DLD1 (cell line): ENCODE measurements at regions not wholly inside any gene's neighbourhood (a gene's known extent, or its start where the extent isn't known, plus 50 kb on each side); places are given as distances from the start of the nearest gene placed in this dataset.

Source experiments
- in situ Hi-C: cut with HindIII; loops from 2 replicates; pipeline ENCODE4 v1.10.0; 2017; ENCODE audit warnings: low sequenced_read_pairs

DNA sequence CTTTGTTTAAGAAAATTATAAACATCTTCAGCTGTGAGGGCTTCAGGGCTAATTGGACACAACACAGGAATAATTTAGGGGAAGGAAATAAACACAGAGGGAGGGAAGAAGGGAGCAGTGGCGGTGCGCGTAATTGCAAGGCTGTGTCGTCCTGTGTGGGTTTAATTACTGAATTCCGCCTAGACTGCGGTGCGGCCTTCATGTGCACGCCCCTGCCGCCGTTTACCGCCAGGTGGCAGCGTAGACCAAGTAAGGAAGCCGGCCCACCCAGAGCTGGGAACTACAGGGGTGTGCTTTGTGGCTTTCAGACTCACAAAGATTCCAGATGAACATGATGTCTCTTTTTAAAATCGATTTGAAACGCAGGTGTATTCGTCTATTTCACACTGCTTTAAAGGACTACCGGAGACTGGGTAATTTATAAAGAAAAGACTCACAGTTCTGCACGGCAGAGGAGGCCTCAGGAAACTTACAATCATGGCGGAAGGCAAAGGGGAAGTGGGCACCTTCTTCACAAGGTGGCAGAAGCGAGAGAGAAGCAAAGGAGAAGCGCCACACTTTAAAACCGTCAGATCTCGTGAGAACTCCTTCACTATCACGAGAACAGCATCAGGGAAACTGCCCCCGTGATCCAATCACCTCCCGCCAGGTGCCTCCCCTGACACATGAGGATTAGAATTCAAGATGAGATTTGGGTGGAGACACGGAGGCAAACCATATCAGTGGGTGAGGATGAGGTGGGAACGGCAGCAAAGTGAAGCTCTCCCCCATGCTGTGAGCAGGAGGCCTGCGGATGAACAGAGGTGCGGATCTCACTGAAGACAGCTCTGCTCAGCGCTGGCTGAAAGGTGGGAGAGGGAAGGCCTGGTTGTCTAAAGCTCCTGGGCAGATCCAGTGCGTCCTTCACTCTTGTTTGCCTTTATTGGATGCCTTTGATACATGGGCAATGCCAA, 222.0 kb upstream of the PDE10A start:
- in situ Hi-C loops, result no loop called here

DNA sequence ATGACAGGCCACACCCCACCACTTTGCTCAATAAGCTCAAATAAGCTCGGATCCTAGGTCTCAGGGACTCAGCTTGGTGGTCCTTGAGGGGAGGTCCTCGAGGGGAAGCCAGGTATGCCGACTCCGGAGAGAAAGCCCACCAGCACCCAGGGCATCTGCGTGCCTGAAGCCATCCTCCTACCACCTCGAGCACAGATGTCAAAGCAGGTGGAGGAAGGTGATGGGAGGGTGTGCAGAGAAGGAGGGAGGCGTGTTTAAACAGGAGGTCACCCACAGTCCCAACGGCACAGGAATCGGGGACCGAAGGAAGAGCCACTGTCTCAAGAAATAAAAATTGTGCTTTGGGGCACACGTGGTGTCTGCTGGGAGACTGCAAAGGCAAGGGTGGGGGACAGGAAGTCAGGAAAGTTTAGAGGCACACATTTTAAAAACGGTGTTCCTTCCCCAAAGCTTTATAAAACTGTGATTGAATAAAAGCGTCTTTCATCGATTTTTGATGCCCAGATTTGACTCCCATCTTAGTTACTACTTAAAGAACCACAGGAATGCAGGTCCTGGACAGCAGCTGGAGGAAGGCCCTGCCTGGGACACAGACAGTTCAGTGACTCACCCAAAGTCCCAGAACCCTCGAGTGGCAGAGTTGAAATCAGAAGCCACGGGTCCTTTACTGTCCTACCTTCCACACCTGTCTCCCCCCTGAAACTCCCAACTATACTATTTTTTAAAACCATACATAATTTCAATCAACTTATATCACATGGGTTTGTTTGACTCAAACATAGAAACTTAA, 221.0 kb upstream of the PDE10A start:
- in situ Hi-C loops, result no loop called here

DNA sequence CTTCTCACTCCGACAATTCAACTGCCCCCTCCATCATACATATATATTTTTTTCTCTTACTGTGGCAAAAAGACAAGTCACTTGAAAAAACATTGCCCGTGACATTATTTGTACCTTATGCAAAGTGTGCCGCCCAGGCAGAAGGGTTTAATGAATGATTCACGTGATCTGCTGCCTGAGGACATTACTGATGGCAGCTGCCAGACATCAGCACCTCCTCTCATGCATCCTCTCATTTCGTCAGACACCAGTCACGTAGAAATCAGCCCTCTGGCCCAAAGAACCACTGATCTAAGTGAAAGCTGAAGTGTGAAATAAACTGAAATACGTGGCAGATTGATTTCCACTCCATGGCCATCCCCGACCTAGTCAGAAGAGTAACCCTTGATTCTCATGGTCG, 218.8 kb upstream of the PDE10A start:
- in situ Hi-C loops, result no loop called here

DNA sequence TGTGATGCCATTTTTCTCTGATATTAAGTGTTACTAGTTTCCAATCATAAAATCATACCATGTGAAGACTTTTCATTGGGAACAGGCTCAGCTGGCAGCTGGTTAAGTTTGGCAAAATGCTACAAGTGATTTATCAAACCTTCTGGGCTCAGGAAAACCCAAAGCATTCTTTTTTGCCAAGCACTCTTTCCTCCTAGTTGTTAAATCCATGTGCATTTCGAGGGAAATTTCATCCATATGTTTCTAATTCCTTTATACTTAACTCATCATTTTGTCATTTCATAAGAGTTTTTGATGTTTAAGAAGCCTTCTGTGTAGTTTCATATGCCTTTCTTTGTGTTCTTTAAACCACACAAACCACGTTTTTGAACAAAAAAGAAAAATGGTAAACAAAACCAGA, 217.6 kb upstream of the PDE10A start:
- in situ Hi-C loops, result no loop called here

DNA sequence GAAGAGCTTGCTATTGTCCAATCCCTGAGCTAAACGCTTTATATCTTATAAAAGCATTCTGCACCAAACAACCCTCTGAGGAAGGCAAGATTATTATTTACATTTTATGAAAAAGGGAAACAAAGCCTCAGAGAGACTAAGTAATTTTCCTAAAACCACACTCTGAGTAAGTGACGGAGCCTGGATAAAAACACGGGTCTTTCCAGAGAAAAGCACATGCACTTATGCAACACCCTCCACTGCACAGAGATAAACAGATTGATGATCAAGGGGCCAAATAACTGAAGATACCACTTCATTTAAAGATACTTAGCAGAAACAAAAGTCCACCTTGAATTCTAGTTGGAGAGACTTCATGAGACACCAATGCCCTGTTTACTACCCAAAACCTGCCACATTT, 214.7 kb upstream of the PDE10A start:
- in situ Hi-C loops, result loop anchor here (10.0 kb wide), 1 partner anchor 217 kb away; no protein-coding TSS in a partner anchor

DNA sequence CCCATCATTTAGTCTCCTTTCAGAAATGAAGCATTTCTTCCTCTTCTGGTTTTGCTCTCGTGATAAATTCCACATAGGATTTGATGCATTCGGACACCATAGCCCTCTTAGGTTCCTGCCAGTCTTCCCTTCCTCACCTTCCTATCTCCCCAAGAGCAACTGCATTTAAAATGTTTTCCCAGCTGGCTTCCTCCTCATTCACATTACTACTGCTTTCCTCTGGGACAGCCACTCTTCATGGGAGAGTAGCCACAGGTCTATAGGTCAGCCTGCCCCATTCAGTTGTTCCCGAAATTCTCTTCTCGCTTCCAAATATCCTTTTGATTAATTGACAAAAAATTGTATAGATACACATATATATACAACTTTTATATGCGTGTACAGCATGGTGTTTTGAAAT, 214.2 kb upstream of the PDE10A start:
- in situ Hi-C loops, result loop anchor here (10.0 kb wide), 1 partner anchor 218 kb away; no protein-coding TSS in a partner anchor

DNA sequence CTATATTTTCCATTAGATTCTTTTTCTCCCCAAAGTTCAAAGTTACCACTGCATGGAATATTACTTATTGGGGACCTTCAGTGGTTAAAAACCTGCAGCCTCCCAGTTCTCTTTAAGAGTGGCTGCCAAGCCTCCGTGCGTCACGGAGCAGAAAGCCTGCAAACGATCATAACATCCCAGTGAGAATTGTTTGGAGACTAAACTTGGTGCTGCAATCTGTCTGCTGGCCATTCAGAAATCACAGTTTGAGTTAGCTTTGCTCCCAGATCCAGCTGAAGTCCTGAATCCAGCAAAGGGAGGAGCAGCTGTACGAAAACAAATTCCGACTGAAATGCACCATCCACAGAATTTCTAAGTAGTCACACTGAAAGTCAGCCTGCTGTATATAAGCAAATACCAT, 213.5 kb upstream of the PDE10A start:
- in situ Hi-C loops, result loop anchor here (10.0 kb wide), 1 partner anchor 218 kb away; no protein-coding TSS in a partner anchor

DNA sequence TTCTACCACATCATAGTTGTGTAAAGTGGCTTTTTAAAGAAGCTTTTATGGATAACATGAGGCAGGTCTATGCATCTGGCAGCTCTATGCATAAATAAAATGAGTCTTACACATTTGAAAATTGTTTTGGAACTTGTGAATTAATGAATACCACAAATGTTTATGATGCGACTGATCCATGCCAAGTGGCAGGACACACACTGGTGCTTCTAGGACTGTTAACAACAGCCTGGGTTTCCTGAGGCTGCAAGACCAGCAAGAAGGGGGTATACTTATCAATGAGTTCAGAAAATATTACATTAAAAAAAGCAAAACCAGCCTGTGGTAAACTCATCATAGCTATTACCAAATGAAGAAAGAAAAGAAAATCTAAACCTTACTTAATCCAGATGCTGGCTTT, 212.9 kb upstream of the PDE10A start:
- in situ Hi-C loops, result loop anchor here (10.0 kb wide), 1 partner anchor 219 kb away; no protein-coding TSS in a partner anchor

DNA sequence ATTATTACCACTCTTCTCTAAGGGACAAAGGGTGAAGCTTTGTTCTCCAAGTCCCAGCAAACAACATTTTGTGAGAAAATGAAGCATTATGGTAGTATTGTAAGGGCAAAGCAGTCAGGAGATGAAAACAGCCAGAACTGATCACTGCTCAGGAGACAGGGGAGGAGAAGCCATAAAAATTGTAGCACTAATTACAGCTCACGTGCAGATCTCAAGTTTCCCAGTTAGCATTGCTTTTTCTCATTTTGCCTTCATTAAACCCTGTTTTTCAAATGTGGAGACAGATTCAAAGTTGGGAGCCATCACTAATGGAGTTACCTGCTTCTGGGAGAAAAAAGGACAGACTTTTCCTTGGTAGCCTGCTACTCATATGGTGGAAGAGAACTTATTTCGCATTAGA, 210.9 kb upstream of the PDE10A start:
- in situ Hi-C loops, result loop anchor here (10.0 kb wide), 1 partner anchor 221 kb away; no protein-coding TSS in a partner anchor

DNA sequence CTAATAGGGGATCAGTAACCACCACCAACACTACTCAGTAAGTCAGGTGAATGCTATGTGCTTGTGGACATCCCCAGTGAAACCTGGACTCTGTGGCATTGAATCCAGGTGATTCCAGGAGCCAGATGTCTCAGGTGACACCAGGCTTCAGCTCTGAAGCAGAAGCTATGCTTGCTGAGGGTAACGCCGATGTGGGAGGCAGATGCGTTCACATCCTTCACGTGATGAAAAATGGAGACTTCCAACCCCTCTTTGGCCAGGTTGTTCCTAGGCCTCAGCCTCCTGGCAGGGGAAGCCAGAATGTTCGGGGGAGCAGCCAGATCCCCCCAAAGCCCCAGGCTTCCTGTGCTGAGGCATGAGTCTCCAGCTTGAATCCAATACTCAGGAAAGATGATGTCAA, 209.8 kb upstream of the PDE10A start:
- in situ Hi-C loops, result loop anchor here (10.0 kb wide), 1 partner anchor 222 kb away; no protein-coding TSS in a partner anchor

DNA sequence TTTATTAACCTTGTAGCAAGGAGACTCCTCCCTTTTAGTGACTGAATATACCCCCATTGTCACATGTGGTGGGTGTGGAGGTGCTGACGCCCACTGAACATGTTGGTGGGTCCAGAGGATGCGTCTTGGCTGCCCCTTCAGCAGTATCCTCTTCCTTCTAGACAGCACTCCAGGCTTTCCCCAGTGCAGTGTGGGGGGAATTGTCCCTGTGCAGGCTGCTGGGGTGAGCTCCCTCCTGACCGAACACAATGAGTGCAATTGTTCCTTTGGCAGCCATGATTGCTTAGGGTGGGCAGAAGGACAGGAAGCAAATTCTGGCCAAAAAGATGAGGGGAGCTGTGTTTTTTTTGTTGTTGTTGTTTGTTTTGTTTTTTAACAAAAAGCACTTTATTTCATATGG, 209.3 kb upstream of the PDE10A start:
- in situ Hi-C loops, result loop anchor here (10.0 kb wide), 1 partner anchor 222 kb away; no protein-coding TSS in a partner anchor

DNA sequence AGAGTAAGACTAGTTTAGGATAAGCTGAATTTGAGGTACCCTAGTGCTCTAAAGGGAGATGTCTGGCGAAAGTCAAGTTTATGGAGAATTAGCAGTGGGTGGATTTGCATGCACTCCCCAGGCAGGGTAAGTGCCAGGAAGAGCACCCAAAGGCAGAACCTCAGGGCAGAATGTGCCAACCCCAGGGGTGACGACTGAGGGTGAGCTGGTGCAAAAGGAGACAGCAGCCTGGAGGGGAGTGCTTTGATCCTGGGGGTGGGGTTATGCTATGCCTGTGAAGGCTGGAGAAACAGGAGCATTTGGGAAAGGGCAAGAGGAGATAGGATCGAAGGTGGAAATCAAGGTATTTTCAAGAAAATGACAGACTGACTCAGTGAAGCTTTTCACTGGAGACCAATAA, 208.5 kb upstream of the PDE10A start:
- in situ Hi-C loops, result loop anchor here (10.0 kb wide), 1 partner anchor 223 kb away; no protein-coding TSS in a partner anchor

DNA sequence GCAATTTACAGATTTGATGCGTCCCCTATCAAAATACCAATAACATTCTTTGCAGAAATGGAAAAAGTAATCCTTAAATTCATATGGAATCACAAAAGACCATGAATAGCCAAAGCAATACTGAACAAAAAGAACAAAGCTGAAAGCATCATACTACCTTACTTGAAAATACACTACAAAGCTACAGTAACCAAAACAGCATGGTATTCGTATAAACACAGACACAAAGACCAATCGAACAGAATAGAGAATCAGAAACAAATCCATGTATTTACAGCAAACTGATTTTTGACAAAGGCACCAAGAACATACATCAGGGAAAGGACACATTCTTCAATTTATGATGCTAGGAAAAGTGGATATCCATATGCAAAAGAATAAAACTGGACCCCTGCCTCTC, 206.5 kb upstream of the PDE10A start:
- in situ Hi-C loops, result no loop called here

DNA sequence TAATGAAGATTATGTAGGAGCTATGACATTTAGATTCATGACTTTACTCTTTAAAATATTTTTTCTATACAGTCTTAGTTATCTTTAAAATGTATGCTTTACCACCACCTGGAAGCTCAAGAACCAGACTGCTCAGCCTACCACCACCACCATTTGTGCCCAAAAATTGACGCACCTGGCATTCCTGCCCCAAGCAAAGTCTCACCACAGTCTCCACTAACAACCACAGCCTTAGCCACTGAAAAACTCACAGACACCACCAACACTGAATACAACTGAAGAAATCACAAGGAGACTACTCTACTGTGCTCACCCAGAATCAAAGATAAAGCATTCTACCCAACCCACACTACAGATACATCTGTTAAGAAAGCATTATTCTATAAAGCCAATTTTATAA, 201.9 kb upstream of the PDE10A start:
- in situ Hi-C loops, result no loop called here

DNA sequence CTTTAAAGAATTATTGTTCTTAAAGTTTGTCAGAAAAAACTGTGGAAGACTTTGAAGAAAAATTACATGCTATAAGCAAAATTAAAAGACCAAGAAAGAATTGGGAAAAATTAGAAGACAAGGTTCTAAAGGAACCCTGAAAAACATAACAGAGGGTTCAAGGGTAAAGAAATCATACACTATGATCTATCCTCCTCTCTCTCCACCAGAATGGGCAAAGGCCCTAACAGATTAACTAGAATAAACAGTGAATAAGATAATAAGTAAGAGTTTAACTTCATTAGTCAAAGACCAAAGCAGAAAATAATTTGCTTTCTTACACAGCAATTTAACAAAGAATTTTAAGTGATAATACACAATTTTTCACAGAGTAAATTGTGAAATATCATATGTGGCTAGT, 201.2 kb upstream of the PDE10A start:
- in situ Hi-C loops, result no loop called here

DNA sequence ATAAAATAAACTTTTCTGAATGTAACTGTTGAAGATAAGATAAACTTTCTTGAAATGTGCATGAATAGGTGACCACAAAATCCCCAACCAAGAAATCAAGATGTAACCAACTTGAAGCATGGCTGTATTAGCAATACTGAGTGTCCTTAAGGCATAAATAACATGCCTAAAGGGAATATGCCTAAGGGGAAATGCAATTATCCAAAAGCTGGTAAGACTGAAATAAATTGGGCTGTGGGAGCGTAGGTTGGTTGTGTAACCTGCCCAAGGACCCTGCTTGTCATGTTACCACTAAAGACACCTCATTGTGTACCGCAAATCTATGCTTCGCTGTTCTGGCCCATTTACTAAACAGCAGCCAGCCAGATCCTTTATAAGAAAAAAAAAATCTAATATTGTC, 200.8 kb upstream of the PDE10A start:
- in situ Hi-C loops, result no loop called here

DNA sequence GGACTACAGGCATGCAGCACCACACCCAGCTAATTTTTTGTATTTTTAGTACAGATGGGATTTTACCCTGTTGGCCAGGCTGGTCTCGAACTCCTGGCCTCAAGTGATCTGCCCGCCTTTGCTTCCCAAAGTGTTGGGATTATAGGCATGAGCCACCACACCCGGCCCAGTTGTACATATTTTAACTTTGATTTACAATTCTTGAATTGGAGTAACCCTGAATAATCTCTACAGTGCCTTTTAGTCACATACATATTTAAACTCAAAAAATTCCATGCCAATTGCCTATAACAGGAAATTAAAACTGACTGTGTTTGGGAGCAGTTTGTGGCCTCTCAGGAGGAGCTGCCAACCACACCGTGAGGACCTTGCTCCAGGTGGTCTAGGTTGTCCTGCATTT, 199.8 kb upstream of the PDE10A start:
- in situ Hi-C loops, result no loop called here

DNA sequence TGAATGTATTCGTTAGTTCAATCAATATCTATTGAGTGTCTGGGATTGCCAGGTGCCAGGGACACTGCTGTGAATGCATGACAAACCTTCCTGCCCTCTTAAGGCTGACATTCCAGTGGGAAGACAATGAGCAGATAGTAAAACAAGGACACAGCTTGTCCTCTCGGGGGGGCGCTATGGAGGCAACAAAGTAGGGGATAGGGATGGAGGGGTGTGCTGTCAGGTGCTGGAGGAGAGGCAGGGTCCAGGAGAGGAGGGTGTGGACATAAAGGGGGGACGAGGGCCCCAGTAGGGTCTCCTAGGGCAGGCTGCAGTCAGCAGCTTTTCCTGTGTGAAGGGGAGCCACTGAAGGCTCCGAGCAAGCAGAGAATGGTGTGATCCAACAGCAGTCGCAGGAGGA, 198.2 kb upstream of the PDE10A start:
- in situ Hi-C loops, result no loop called here

DNA sequence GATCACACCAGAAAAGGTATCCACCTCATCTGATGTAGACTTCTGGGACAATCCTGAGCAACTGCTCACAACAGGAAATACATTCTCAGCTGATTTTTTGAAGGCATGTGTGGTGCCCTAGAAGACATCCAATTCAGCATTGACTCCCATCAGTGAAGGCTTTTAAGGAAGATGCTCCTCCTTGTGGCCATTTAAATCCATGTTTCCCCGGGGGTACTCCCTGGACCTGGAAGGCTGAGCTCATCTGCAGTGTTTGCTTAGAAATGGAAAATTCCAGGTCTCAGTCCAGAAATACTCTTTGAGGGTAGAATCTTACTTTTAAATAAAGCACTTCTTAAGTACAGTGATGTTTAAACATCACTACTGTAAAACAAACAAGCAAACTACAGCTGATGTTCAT, 195.5 kb upstream of the PDE10A start:
- in situ Hi-C loops, result no loop called here

DNA sequence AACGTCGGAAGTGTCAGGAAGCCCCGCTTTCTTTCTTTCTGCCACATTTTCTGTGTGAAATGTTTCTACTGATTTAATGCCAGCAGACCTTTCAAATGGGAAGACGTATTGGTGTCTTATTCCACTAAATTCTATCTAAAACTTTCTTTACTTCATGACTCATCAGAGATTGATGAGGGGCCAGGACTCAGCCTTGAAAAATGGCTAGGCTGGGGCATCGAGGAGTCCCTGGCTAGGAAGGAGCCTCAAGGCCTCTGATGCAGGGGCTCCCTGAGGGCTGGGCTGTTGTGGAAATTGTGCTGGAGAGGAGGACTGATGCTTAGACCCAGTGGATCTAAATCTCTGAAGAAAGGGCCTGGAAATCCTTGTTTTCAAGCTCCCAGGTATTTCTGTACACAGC, 192.8 kb upstream of the PDE10A start:
- in situ Hi-C loops, result no loop called here

DNA sequence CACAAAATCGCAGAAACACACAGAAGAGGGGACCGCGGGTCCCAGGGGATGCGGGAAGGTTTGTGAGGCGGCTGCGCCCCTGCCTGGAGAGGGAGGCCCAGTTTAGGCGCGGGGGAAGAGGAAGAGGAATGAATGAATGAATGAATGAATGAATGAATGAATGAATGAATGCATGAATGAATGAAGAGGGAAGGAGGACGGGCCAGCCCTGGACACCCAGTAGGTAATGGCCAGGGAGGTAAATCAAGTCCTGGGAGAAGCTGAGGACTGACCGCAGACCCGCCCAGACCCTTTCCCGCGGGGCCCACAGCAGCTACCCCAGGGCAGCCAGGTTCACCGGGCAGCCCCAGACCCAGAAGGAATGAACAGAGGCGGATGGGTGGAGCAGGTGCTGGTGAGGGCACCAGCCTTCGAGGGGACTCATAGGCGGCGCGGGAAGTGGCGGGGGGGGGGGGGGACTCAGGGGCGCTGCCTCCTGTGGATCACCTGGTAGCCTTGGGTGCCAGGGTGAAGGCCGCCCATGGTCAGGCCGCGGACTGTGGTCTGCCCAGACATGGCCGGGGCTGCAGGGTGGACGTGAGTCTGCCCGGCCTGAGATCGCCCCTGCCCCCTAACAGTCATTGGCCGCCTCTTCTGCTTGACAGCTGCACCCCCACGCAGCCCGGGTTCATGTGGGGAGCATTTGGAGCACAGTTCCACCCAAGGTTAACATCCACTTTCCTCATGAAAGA, 192.0 kb upstream of the PDE10A start:
- in situ Hi-C loops, result no loop called here
